Hepatocyte (in vitro differentiated cells): ENCODE measurements at regions not wholly inside any gene's neighbourhood (a gene's known extent, or its start where the extent isn't known, plus 50 kb on each side); places are given as distances from the start of the nearest gene placed in this dataset.

Experiments
- CTCF ChIP-seq: fragments of 200-600 bp; sonication (generic); IDR thresholded peaks from 2 replicates; pipeline ENCODE4 v1.5.1; 2016; ENCODE audit warnings: antibody characterized with exemption, mild to moderate bottlenecking; ENCODE audit not compliant: poor library complexity
- EZH2 ChIP-seq: fragments of 200-600 bp; sonication (generic); IDR thresholded peaks from 2 replicates; pipeline ENCODE4 v1.6.1; 2016; ENCODE audit warnings: antibody characterized with exemption, mild to moderate bottlenecking, borderline replicate concordance
- EZH2phosphoT487 ChIP-seq: fragments of 200-600 bp; sonication (generic); IDR thresholded peaks from one replicate; pipeline ENCODE4 v1.6.1; 2018; ENCODE audit warnings: antibody characterized with exemption, mild to moderate bottlenecking, low read depth, moderate library complexity; ENCODE audit not compliant: unreplicated experiment, severe bottlenecking

GRCh38 chr3:124630960-124631359 is 99.3 kb upstream of the UMPS start:
- TF ChIP-seq EZH2 = no peak
- no peak for TF ChIP-seq CTCF
- no peak for TF ChIP-seq EZH2phosphoT487
